ENCODE measurements at regions not wholly inside any gene's neighbourhood (a gene's known extent, or its start where the extent isn't known, plus 50 kb on each side); places are given as distances from the start of the nearest gene placed in this dataset.

DNA sequence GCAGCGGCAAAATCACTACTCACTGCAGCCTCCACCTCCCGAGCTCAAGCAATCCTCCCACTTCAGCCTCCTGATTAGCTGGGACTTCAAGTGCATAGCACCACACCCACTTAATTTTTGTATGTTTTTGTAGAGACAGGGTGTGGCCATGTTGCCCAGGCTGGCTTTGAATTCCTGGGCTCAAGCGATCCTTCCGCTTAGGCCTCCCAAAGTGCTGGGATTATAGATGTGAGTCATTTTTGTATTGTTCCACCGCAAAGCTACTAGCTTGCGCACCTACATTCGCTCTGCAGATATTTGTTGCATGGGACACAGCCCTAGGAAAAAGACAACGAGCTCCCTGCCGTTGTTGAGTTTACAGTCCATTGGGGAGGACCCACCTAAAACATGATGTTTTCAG lies 173.5 kb upstream of the AGAP1 start:
- H3K27me3 ChIP-seq (ENCODE audit: control insufficient read depth, low read length), result no peaks in the 10 kb centered on the region
- H3K9me3 ChIP-seq (ENCODE audit: control insufficient read depth, insufficient read depth, low read length), result no peaks in the 10 kb centered on the region
- no peak overlapping the region for H3K4me3 ChIP-seq (ENCODE audit: low read length)
- H3K36me3 ChIP-seq (ENCODE audit: control insufficient read depth, low read length), result no peaks in the 10 kb centered on the region
- TF ChIP-seq EZH2phosphoT487 (IDR thresholded peaks at IDR 0.05; ENCODE audit: borderline replicate concordance, low read length), result no peak
- TF ChIP-seq, protein P1, sequence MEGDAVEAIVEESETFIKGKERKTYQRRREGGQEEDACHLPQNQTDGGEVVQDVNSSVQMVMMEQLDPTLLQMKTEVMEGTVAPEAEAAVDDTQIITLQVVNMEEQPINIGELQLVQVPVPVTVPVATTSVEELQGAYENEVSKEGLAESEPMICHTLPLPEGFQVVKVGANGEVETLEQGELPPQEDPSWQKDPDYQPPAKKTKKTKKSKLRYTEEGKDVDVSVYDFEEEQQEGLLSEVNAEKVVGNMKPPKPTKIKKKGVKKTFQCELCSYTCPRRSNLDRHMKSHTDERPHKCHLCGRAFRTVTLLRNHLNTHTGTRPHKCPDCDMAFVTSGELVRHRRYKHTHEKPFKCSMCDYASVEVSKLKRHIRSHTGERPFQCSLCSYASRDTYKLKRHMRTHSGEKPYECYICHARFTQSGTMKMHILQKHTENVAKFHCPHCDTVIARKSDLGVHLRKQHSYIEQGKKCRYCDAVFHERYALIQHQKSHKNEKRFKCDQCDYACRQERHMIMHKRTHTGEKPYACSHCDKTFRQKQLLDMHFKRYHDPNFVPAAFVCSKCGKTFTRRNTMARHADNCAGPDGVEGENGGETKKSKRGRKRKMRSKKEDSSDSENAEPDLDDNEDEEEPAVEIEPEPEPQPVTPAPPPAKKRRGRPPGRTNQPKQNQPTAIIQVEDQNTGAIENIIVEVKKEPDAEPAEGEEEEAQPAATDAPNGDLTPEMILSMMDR (IDR thresholded peaks at IDR 0.05; ENCODE audit: low read depth, low read length, poor library complexity, severe bottlenecking), result no peak
- no peaks in the 10 kb centered on the region for H3K79me2 ChIP-seq (ENCODE audit: control insufficient read depth, low read length)
- H3K4me1 ChIP-seq (ENCODE audit: control insufficient read depth, low read length), result no peaks in the 10 kb centered on the region
- no peaks in the 10 kb centered on the region for H4K20me1 ChIP-seq (ENCODE audit: control insufficient read depth, insufficient read depth, low read depth, low read length)
- H3K4me2 ChIP-seq (ENCODE audit: low read length), result no peak overlapping the region
- H3F3A ChIP-seq (ENCODE audit: control insufficient read depth, insufficient read depth), result no peaks in the 10 kb centered on the region
- no peak overlapping the region for H3K27ac ChIP-seq (ENCODE audit: low read depth, low read length)
- no peaks in the 10 kb centered on the region for H3K9me2 ChIP-seq (replicated peaks; ENCODE audit: control insufficient read depth, low read length)

DNA sequence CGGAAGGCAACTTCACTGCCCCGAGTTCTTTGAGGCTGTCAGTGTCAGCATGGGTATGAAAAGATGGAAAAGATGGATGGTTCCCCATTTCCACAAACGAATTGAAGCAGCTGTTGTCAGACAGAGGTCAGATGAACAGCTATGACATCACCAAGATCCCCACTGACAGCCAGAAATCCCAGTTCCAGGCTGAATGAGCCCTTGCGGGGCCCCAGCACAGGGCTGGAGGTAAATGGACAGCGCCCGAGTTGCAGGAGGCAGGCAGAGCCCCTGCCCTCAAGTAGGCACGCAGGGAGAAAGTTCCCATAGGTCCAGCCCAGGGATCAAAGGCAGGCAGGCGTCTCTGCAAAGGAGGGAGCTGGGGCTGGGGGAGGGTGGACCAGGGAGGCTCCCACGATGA lies 169.5 kb upstream of the AGAP1 start:
- Histone ChIP-seq H3K27me3 (ENCODE audit: control insufficient read depth, low read length) (no peaks in the 10 kb centered on the region), H3K4me3 (ENCODE audit: low read length) (no peak overlapping the region), H4K20me1 (ENCODE audit: control insufficient read depth, insufficient read depth, low read depth, low read length) (no peaks in the 10 kb centered on the region), H3K79me2 (ENCODE audit: control insufficient read depth, low read length) (no peaks in the 10 kb centered on the region), H3K36me3 (ENCODE audit: control insufficient read depth, low read length) (no peaks in the 10 kb centered on the region), H3K9me3 (ENCODE audit: control insufficient read depth, insufficient read depth, low read length) (no peaks in the 10 kb centered on the region), H3K9me2 (replicated peaks; ENCODE audit: control insufficient read depth, low read length) (no peaks in the 10 kb centered on the region), H3K27ac (ENCODE audit: low read depth, low read length) (no peak overlapping the region), H3F3A (ENCODE audit: control insufficient read depth, insufficient read depth) (no peaks in the 10 kb centered on the region), H3K4me2 (ENCODE audit: low read length) (no peak overlapping the region), H3K4me1 (ENCODE audit: control insufficient read depth, low read length) (no peaks in the 10 kb centered on the region)
- TF ChIP-seq, protein P1 (IDR thresholded peaks at IDR 0.05; ENCODE audit: low read depth, low read length, poor library complexity, severe bottlenecking), result no peak
- no peak for TF ChIP-seq EZH2phosphoT487 (IDR thresholded peaks at IDR 0.05; ENCODE audit: borderline replicate concordance, low read length)

GRCh38 chr2:235325151-235325550 lies 168.7 kb upstream of the AGAP1 start:
- H3K4me2 ChIP-seq (ENCODE audit: low read length), result no peak overlapping the region
- no peaks in the 10 kb centered on the region for H3K79me2 ChIP-seq (ENCODE audit: control insufficient read depth, low read length)
- no peaks in the 10 kb centered on the region for H3K4me1 ChIP-seq (ENCODE audit: control insufficient read depth, low read length)
- no peaks in the 10 kb centered on the region for H3K36me3 ChIP-seq (ENCODE audit: control insufficient read depth, low read length)
- no peaks in the 10 kb centered on the region for H3K27me3 ChIP-seq (ENCODE audit: control insufficient read depth, low read length)
- H4K20me1 ChIP-seq (ENCODE audit: control insufficient read depth, insufficient read depth, low read depth, low read length), result no peaks in the 10 kb centered on the region
- H3F3A ChIP-seq (ENCODE audit: control insufficient read depth, insufficient read depth), result no peaks in the 10 kb centered on the region
- TF ChIP-seq, protein P1 (IDR thresholded peaks at IDR 0.05; ENCODE audit: low read depth, low read length, poor library complexity, severe bottlenecking), result no peak
- H3K4me3 ChIP-seq (ENCODE audit: low read length), result no peak overlapping the region
- H3K9me2 ChIP-seq (replicated peaks; ENCODE audit: control insufficient read depth, low read length), result no peaks in the 10 kb centered on the region
- no peak overlapping the region for H3K27ac ChIP-seq (ENCODE audit: low read depth, low read length)
- H3K9me3 ChIP-seq (ENCODE audit: control insufficient read depth, insufficient read depth, low read length), result no peaks in the 10 kb centered on the region

GRCh38 chr2:235328991-235329390 lies 164.9 kb upstream of the AGAP1 start:
- Histone ChIP-seq H3K9me3 (ENCODE audit: control insufficient read depth, insufficient read depth, low read length) (peaks cover 2% of the 10 kb centered on the region; the same call in 1 of the 2 replicates), H3K4me1 (ENCODE audit: control insufficient read depth, low read length) (no peaks in the 10 kb centered on the region)

More at GRCh38 chr2:235328991-235329390, 164.9 kb upstream of the AGAP1 start:
- no peaks in the 10 kb centered on the region for H3F3A ChIP-seq (ENCODE audit: control insufficient read depth, insufficient read depth)
- no peaks in the 10 kb centered on the region for H3K9me2 ChIP-seq (replicated peaks; ENCODE audit: control insufficient read depth, low read length)
- no peaks in the 10 kb centered on the region for H3K27me3 ChIP-seq (ENCODE audit: control insufficient read depth, low read length)
- H3K4me3 ChIP-seq (ENCODE audit: low read length), result no peak overlapping the region
- H3K79me2 ChIP-seq (ENCODE audit: control insufficient read depth, low read length), result no peaks in the 10 kb centered on the region
- H3K27ac ChIP-seq (ENCODE audit: low read depth, low read length), result no peak overlapping the region
- no peak for TF ChIP-seq EZH2phosphoT487 (IDR thresholded peaks at IDR 0.05; ENCODE audit: borderline replicate concordance, low read length)
- TF ChIP-seq, protein P1 (IDR thresholded peaks at IDR 0.05; ENCODE audit: low read depth, low read length, poor library complexity, severe bottlenecking), result no peak
- no peaks in the 10 kb centered on the region for H3K36me3 ChIP-seq (ENCODE audit: control insufficient read depth, low read length)
- H4K20me1 ChIP-seq (ENCODE audit: control insufficient read depth, insufficient read depth, low read depth, low read length), result no peaks in the 10 kb centered on the region
- no peak overlapping the region for H3K4me2 ChIP-seq (ENCODE audit: low read length)

Measured in DOHH2 (cell line).